HL-60 (cell line): ENCODE measurements at regions not wholly inside any gene's neighbourhood (a gene's known extent, or its start where the extent isn't known, plus 50 kb on each side); places are given as distances from the start of the nearest gene placed in this dataset.

ENCODE experiments used
- DNase-seq, 2 experiments: peaks; one replicate each; pipeline ENCODE4 v3.0.0-alpha.2; 2010 to 2020; ENCODE audit warnings: low read depth in 1 of 2, low spot score in 1 of 2
- H3K27ac ChIP-seq: fragments of 250-450 bp; sonication (Bioruptor Pico); replicated peaks from 2 replicates; pipeline ENCODE4 v1.5.1; 2020; ENCODE audit warnings: mild to moderate bottlenecking, moderate library complexity
- H3K27me3 ChIP-seq: fragments of 250-450 bp; sonication (Bioruptor Pico); 2 replicates; pipeline ENCODE4 v1.5.1; 2021; ENCODE audit warnings: mild to moderate bottlenecking, moderate library complexity; ENCODE audit not compliant: insufficient read depth, poor library complexity, severe bottlenecking
- H3K4me3 ChIP-seq: replicated peaks from 2 replicates; pipeline ENCODE4 v1.5.1; 2011; ENCODE audit warnings: mild to moderate bottlenecking, control low read depth, low read length; ENCODE audit not compliant: insufficient read depth
- CTCF ChIP-seq: IDR thresholded peaks from one replicate; pipeline ENCODE4 v1.5.1; 2011; ENCODE audit warnings: low read length, control low read depth, inconsistent platforms; ENCODE audit not compliant: insufficient read depth
- GABPA ChIP-seq: IDR thresholded peaks from 2 replicates; pipeline ENCODE4 v1.6.1; 2012; ENCODE audit warnings: low read depth
- POLR2AphosphoS5 ChIP-seq: IDR thresholded peaks from 2 replicates; pipeline ENCODE4 v1.6.1; 2012; ENCODE audit warnings: low read depth
- REST ChIP-seq: IDR thresholded peaks from 2 replicates; pipeline ENCODE4 v1.6.1; 2012; ENCODE audit warnings: low read depth; ENCODE audit not compliant: insufficient replicate concordance
- SPI1 ChIP-seq: IDR thresholded peaks from 2 replicates; pipeline ENCODE4 v1.6.1; 2012; ENCODE audit warnings: low read depth, mild to moderate bottlenecking, borderline replicate concordance

- Histone ChIP-seq H3K27me3 (no peaks in the 10 kb centered on the region), H3K4me3 (no peak overlapping the region), H3K27ac (no peak overlapping the region)
- no peak for DNase-seq
- no peak for TF ChIP-seq CTCF
- TF ChIP-seq SPI1: no peak
- TF ChIP-seq REST: no peak
- TF ChIP-seq GABPA: no peak
- no peak for TF ChIP-seq POLR2AphosphoS5
Observed at GRCh38 chr6:33924681-33925080, 120.9 kb upstream of the MLN start.

GRCh38 chr6:33923857-33924514, 120.2 kb upstream of the MLN start:
- no peak for DNase-seq
- TF ChIP-seq POLR2AphosphoS5 (no peak), SPI1 (no peak; the same call in 1 of the 2 replicates), CTCF (no peak), GABPA (no peak), REST (no peak)
- Histone ChIP-seq H3K4me3 (no peak overlapping the region), H3K27ac (no peak overlapping the region), H3K27me3 (no peaks in the 10 kb centered on the region)

GRCh38 chr6:33921745-33922144, 117.9 kb upstream of the MLN start:
- Histone ChIP-seq H3K27me3 (no peaks in the 10 kb centered on the region), H3K4me3 (no peak overlapping the region)
- TF ChIP-seq SPI1: no peak

GRCh38 chr6:33918175-33918695, 114.4 kb upstream of the MLN start:
- Histone ChIP-seq H3K27ac (no peak overlapping the region), H3K27me3 (no peaks in the 10 kb centered on the region), H3K4me3 (no peak overlapping the region)
- DNase-seq: no peak
- TF ChIP-seq POLR2AphosphoS5 (no peak), GABPA (no peak), REST (no peak), SPI1 (no peak), CTCF (no peak)

More at GRCh38 chr6:33921745-33922144, 117.9 kb upstream of the MLN start:
- no peak overlapping the region for H3K27ac ChIP-seq
- no peak for DNase-seq
